ENCODE measurements at regions not wholly inside any gene's neighbourhood (a gene's known extent, or its start where the extent isn't known, plus 50 kb on each side); places are given as distances from the start of the nearest gene placed in this dataset.
A peak's percentile ranks its signal among the peaks of the same experiment; 100 is the strongest.
"Not testable (repeated sequence)": the region's sequence is repeated elsewhere in the genome, so short reads cannot be mapped to it uniquely, and the experiment has no call there.

DNA sequence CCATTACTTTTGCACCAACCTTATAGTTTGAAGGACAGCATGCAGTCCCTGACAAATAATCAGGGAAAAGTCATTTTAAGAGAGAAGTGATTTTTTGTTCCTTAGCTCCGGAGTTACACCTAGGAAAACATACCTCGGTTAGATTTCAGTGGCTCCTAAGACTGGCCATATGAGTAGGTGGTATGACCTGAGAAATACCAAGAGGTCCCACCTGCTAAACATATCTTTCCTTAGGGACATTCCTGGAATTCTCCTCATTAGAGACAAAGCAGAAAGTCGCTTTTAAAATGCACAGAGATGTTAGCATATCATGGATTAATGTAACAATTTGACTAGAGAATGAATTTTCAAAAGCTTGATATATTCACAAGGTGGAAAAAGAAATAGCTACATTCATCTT lies 84.2 kb upstream of the RNPC3 start:
- Histone ChIP-seq H3K79me1 (ENCODE audit: low read length) (no peaks in the 10 kb centered on the region), H4K91ac (ENCODE audit: low read depth, low read length) (no peak overlapping the region), H3K27me3 (ENCODE audit: insufficient read depth, low read length) (no peaks in the 10 kb centered on the region), H2BK120ac (ENCODE audit: insufficient read depth, low read length, poor library complexity) (no peak overlapping the region), H3K9me3 (ENCODE audit: insufficient read depth, low read depth, low read length) (no peaks in the 10 kb centered on the region), H3K9ac (ENCODE audit: low read length) (no peak overlapping the region), H3K23ac (ENCODE audit: low read length) (no peak overlapping the region), H3K4me3 (ENCODE audit: low read depth, low read length) (no peak overlapping the region), H3K27ac (ENCODE audit: low read depth, low read length) (no peak overlapping the region), H3K4me1 (ENCODE audit: control insufficient read depth in 1 of 2, insufficient read depth in 2 of 2, low read length in 2 of 2) (no peaks in the 10 kb centered on the region), H2AFZ (ENCODE audit: insufficient read depth, low read length, poor library complexity) (no peak overlapping the region), H2BK12ac (ENCODE audit: low read length) (no peak overlapping the region), H3K36me3 (ENCODE audit: control insufficient read depth in 1 of 2, insufficient read depth in 2 of 2, low read length in 2 of 2) (no peaks in the 10 kb centered on the region), H3K18ac (ENCODE audit: low read length) (no peak overlapping the region), H3K79me2 (ENCODE audit: control insufficient read depth, insufficient read depth, low read length, poor library complexity) (no peaks in the 10 kb centered on the region), H3K4me2 (ENCODE audit: low read length) (no peak overlapping the region), H2AK5ac (ENCODE audit: low read length) (no peak overlapping the region), H2BK5ac (ENCODE audit: low read depth, low read length, poor library complexity) (no peak overlapping the region), H4K8ac (ENCODE audit: low read depth, low read length) (no peak overlapping the region), H3K4ac (ENCODE audit: low read depth, low read length) (no peak overlapping the region), H3K14ac (ENCODE audit: low read length) (no peak overlapping the region), H4K12ac (ENCODE audit: low read depth, low read length) (no peak overlapping the region)
- no CpG with 5 or more reads among the region's 3 CpGs for WGBS (ENCODE audit: extremely low coverage, insufficient coverage, insufficient read length)
- peak in 1 of 2 donors; percentile 12 for DNase-seq

GRCh38 chr1:103436568-103437100 lies 88.9 kb upstream of the RNPC3 start:
- not testable (repeated sequence) for H2AFZ ChIP-seq (ENCODE audit: insufficient read depth, low read length, poor library complexity); H3K27me3 ChIP-seq (ENCODE audit: insufficient read depth, low read length); H2BK5ac ChIP-seq (ENCODE audit: low read depth, low read length, poor library complexity); H3K9me3 ChIP-seq (ENCODE audit: insufficient read depth, low read depth, low read length); H2AK5ac ChIP-seq (ENCODE audit: low read length); H3K4ac ChIP-seq (ENCODE audit: low read depth, low read length); H3K14ac ChIP-seq (ENCODE audit: low read length); H4K12ac ChIP-seq (ENCODE audit: low read depth, low read length); DNase-seq; H3K18ac ChIP-seq (ENCODE audit: low read length); H3K4me3 ChIP-seq (ENCODE audit: low read depth, low read length); H3K79me1 ChIP-seq (ENCODE audit: low read length); H3K9ac ChIP-seq (ENCODE audit: low read length); H4K8ac ChIP-seq (ENCODE audit: low read depth, low read length); H3K4me1 ChIP-seq (ENCODE audit: control insufficient read depth in 1 of 2, insufficient read depth in 2 of 2, low read length in 2 of 2); H3K27ac ChIP-seq (ENCODE audit: low read depth, low read length); H3K23ac ChIP-seq (ENCODE audit: low read length); H3K36me3 ChIP-seq (ENCODE audit: control insufficient read depth in 1 of 2, insufficient read depth in 2 of 2, low read length in 2 of 2); H3K79me2 ChIP-seq (ENCODE audit: control insufficient read depth, insufficient read depth, low read length, poor library complexity); H4K91ac ChIP-seq (ENCODE audit: low read depth, low read length); H2BK120ac ChIP-seq (ENCODE audit: insufficient read depth, low read length, poor library complexity); H3K4me2 ChIP-seq (ENCODE audit: low read length); H2BK12ac ChIP-seq (ENCODE audit: low read length)
- WGBS (ENCODE audit: extremely low coverage, insufficient coverage, insufficient read length) = no CpG with 5 or more reads among the region's 4 CpGs

GRCh38 chr1:103435443-103435842 lies 90.1 kb upstream of the RNPC3 start:
- Histone ChIP-seq H3K4me2 (ENCODE audit: low read length) (no peak overlapping the region), H3K36me3 (ENCODE audit: control insufficient read depth in 1 of 2, insufficient read depth in 2 of 2, low read length in 2 of 2) (no peaks in the 10 kb centered on the region)
- WGBS (ENCODE audit: extremely low coverage, insufficient coverage, insufficient read length) = no CpG with 5 or more reads among the region's 1 CpG

DNA sequence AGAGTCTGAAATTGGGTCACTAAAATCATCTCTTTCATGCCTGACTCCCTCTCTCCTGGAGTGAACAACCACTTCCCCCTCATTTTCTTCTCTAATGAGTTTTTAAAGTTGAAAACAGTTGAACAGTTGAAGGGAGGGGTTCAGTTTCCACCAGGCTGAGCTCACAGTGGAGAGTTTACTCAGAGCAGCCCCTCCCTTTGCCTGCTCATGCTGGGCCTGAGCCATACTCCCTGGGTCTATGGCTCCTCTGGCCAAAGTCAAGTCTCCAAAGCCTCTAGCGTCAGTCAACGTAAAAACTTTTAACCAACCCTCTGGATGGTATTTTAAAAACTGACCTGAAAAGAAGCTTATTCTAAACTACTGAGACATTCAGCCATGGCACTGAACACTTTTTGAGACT lies 100.8 kb upstream of the RNPC3 start:
- Histone ChIP-seq H3K9me3 (ENCODE audit: insufficient read depth, low read depth, low read length) (no peaks in the 10 kb centered on the region), H3K79me2 (ENCODE audit: control insufficient read depth, insufficient read depth, low read length, poor library complexity) (no peaks in the 10 kb centered on the region), H2AFZ (ENCODE audit: insufficient read depth, low read length, poor library complexity) (no peak overlapping the region), H3K79me1 (ENCODE audit: low read length) (no peaks in the 10 kb centered on the region), H3K9ac (ENCODE audit: low read length) (no peak overlapping the region), H3K4me2 (ENCODE audit: low read length) (no peak overlapping the region), H3K36me3 (ENCODE audit: control insufficient read depth in 1 of 2, insufficient read depth in 2 of 2, low read length in 2 of 2) (no peaks in the 10 kb centered on the region), H2BK5ac (ENCODE audit: low read depth, low read length, poor library complexity) (no peak overlapping the region), H3K23ac (ENCODE audit: low read length) (no peak overlapping the region), H4K12ac (ENCODE audit: low read depth, low read length) (no peak overlapping the region), H2AK5ac (ENCODE audit: low read length) (no peak overlapping the region), H3K27ac (ENCODE audit: low read depth, low read length) (no peak overlapping the region), H3K4me3 (ENCODE audit: low read depth, low read length) (no peak overlapping the region), H4K91ac (ENCODE audit: low read depth, low read length) (no peak overlapping the region), H2BK12ac (ENCODE audit: low read length) (no peak overlapping the region), H3K4me1 (ENCODE audit: control insufficient read depth in 1 of 2, insufficient read depth in 2 of 2, low read length in 2 of 2) (no peaks in the 10 kb centered on the region), H3K4ac (ENCODE audit: low read depth, low read length) (no peak overlapping the region), H3K27me3 (ENCODE audit: insufficient read depth, low read length) (no peaks in the 10 kb centered on the region), H3K18ac (ENCODE audit: low read length) (no peak overlapping the region), H3K14ac (ENCODE audit: low read length) (no peak overlapping the region), H2BK120ac (ENCODE audit: insufficient read depth, low read length, poor library complexity) (no peak overlapping the region), H4K8ac (ENCODE audit: low read depth, low read length) (no peak overlapping the region)
- WGBS (ENCODE audit: extremely low coverage, insufficient coverage, insufficient read length) = no CpG with 5 or more reads among the region's 2 CpGs
- no peak for DNase-seq

More at GRCh38 chr1:103435443-103435842, 90.1 kb upstream of the RNPC3 start:
- Histone ChIP-seq H3K27ac (ENCODE audit: low read depth, low read length) (no peak overlapping the region), H3K4me1 (ENCODE audit: control insufficient read depth in 1 of 2, insufficient read depth in 2 of 2, low read length in 2 of 2) (no peaks in the 10 kb centered on the region), H4K91ac (ENCODE audit: low read depth, low read length) (no peak overlapping the region), H3K9me3 (ENCODE audit: insufficient read depth, low read depth, low read length) (no peaks in the 10 kb centered on the region), H3K79me1 (ENCODE audit: low read length) (no peaks in the 10 kb centered on the region), H4K12ac (ENCODE audit: low read depth, low read length) (no peak overlapping the region), H2AK5ac (ENCODE audit: low read length) (no peak overlapping the region), H2BK12ac (ENCODE audit: low read length) (no peak overlapping the region), H3K27me3 (ENCODE audit: insufficient read depth, low read length) (no peaks in the 10 kb centered on the region), H3K79me2 (ENCODE audit: control insufficient read depth, insufficient read depth, low read length, poor library complexity) (no peaks in the 10 kb centered on the region), H3K18ac (ENCODE audit: low read length) (no peak overlapping the region), H3K9ac (ENCODE audit: low read length) (no peak overlapping the region), H2AFZ (ENCODE audit: insufficient read depth, low read length, poor library complexity) (no peak overlapping the region), H3K14ac (ENCODE audit: low read length) (no peak overlapping the region), H3K4me3 (ENCODE audit: low read depth, low read length) (no peak overlapping the region), H2BK5ac (ENCODE audit: low read depth, low read length, poor library complexity) (no peak overlapping the region), H4K8ac (ENCODE audit: low read depth, low read length) (no peak overlapping the region), H3K23ac (ENCODE audit: low read length) (no peak overlapping the region), H2BK120ac (ENCODE audit: insufficient read depth, low read length, poor library complexity) (no peak overlapping the region), H3K4ac (ENCODE audit: low read depth, low read length) (no peak overlapping the region)
- DNase-seq = no peak

Data from trophoblast cell (in vitro differentiated cells and primary cell).